ENCODE measurements at regions not wholly inside any gene's neighbourhood (a gene's known extent, or its start where the extent isn't known, plus 50 kb on each side); places are given as distances from the start of the nearest gene placed in this dataset.

- TF ChIP-seq CTCF (IDR thresholded peaks at IDR 0.05) (no peak), EZH2phosphoT487 (IDR thresholded peaks at IDR 0.05) (no peak)
These were observed 199.6 kb upstream of the RREB1 start for GRCh38 chr6:6908121-6908520.

Measured in neural progenitor cell (in vitro differentiated cells).